NCI-H128 (cell line): ENCODE measurements at regions not wholly inside any gene's neighbourhood (a gene's known extent, or its start where the extent isn't known, plus 50 kb on each side); places are given as distances from the start of the nearest gene placed in this dataset.
"Not testable (repeated sequence)": the region's sequence is repeated elsewhere in the genome, so short reads cannot be mapped to it uniquely, and the experiment has no call there.

Experiments used
- DNase-seq: peaks from one replicate; lab custom pipeline; 2025; ENCODE audit not compliant: unreplicated experiment; lab: John Stamatoyannopoulos, UW

DNA sequence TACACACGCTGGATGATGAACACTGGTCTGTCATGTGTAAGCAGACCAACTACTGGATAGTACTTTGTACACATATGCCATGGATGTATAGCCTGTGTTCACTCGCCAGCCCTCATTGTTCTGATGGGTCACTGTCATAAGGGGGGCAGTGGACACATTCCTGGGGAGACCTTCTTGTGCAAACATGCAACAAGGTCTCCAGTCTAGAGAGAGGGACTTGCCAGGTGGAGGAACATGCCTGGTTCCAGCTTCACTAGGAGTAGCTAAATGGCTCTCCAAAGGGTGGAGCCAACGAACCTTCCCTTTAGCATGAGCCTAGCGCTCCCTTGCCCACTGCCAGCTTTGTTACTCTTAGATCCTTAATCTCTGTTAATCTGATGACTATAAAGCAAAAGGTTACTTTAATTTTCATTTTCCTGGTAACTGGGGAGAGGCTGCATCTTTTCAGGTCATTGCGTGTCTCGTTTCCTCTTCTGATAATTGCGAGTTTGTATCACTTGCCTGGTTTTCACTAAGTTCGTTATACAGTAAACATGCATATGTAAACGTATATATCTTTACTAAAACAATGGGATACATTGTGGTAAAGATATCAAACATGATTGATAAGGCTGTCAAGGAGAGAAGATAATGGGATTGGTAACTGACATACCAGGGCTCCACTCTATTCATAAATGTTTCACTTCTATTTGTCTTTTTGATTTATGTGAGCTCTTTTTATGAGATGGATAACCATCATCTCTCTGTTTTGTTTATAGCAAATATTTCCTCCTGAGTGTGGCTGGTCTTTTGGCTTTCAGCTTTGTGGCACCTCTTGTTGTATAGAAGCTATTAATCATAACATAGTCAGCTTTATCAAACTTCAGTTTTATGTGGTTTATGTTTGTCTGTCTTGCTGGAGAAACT is 235.2 kb upstream of the SGCG start:
- DNase-seq: no peak

DNA sequence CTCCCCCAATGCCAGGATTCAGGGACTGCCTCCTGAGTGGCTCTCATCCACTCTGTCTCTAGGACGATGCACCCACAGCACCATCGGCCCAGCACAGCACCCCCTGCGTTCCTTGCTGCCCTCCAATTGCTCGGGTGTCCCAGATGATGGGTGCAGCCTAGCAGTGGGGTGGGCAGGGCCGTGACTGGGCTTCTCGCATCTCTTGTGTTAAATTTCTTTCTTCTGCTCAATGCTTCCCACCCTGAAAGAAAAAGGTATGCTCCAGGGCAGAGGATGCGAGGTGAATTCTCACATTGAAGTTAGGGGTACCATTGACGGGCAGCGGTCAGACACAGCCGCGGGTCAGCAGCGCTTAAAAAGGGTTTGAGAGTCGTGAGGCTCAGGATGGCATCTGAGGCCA is 232.4 kb upstream of the SGCG start:
- DNase-seq: no peak

DNA sequence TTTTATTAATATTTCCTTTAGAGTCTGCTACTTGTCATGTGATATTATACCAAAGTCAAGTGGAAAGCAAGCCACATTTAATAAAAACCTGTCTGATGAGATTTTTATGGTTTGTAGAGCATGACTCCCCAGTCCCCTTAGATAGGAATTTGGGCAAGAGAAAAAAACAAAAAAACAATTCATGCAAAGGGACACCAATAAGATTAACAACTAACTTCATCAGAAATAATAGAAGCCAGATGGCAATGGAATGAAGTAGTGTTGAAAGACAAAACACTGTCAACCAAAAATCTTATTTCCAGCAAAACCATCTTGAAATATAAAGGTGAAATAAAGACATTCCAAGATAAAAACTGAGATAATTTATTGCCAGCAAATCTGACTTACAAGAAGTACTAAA is 228.8 kb upstream of the SGCG start:
- not testable (repeated sequence) for DNase-seq

DNA sequence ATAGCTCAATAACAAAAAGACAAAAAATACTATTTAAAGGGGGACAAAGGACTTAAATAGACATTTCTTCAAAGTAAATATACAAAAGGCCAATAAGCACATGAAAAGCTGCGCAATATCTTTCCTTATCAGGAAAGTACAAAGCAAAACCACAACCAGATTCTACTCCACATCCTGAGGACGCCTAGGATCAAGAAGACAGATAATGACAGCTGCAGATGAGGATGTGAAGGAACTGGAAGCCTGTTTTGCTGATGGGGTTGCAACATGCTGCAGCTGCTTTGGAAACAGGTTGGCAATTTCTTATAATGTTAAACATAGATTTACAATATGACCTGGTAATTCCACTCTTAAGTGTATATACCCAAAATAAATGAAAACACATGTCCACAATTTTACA is 225.6 kb upstream of the SGCG start:
- DNase-seq: not testable (repeated sequence)

DNA sequence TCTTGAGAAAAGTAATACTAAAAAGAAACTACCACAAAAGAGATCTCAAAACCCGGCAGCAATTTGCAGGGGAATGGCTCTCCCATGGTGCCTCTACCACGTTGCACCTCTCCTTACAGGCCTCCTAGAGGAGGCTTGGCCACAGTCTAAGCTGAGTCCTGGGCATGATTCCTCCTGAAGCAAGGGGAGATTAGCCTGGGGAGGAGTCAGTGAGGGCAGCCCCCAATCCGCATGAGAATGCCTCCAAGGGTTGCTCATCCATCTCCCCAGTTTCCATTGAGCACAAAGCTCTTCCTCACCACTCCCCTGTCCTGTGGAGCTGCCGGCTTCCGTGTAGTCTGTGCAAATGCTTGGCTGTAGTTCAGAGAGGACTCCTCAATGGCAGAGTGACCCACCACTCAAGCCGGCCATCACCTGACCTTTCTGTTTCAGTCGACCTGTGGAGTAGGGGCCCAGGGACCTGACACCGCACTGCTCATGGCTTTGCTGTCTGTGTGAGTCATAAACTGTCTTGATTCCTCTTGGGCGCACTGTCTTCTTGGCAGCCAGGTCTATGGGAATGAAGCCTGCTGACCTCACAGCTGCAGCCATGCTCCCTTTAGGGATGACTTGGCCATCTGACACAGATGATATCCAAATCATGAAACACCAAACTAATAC is 224.2 kb upstream of the SGCG start:
- not testable (repeated sequence) for DNase-seq

DNA sequence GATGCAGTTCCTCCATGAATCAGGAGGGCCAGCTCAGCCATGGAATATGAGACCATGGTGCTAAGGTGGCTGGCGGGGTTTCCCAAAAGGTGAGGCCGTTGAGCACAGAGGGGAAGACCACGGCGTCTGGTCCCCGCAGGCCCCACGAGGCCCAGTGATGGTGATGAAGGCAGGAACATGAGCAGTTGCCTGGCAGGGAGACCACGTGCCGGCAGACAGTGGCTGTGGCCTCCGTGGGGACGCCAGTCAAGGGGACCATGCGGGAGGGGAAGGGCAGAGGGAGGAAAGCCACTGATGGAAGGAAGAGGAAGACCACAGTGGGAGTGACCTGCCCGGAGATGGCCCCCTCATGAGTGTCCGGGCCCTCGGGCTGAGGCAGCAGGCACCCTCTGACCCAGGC is 220.9 kb upstream of the SGCG start:
- DNase-seq: not testable (repeated sequence)

DNA sequence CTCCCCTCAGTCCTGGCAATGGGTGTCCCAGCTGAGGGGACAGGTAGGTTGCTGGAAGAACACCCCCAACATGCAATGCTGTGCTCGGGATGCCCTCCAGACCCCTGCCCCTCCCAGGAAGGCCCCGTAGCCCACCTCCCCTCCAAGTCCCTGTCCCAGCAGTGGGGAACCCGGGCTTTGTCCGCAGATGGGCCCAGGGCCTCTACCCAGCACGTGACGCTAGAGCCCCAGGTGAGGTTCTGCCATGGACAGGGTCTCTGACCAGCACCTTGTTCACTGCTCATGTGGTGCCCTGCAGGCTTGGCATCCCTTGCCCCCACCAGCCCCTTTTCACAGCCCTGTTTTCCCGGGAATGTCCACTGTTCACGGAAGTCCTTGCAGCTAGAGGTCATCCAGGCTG is 220.0 kb upstream of the SGCG start:
- no peak for DNase-seq

DNA sequence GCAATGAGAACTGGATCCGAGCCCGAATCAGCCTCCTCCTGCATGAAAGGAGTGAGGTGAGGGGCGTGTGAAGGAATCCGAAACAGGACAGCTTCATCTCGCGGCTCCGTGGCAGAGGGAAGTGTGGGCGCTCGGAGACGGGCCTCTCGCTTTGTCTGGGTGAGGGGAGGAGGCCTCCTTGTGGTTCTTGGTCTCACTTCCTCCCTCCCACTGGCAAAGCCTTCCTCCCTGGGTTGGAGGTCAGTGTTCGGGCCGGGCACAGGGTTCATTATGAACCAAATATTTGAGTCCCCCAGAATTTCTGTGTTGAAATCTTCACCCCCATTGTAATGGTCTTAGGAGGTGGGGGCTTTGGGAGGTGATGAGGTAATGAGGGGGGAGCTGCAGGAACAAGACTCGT is 219.4 kb upstream of the SGCG start:
- not testable (repeated sequence) for DNase-seq

DNA sequence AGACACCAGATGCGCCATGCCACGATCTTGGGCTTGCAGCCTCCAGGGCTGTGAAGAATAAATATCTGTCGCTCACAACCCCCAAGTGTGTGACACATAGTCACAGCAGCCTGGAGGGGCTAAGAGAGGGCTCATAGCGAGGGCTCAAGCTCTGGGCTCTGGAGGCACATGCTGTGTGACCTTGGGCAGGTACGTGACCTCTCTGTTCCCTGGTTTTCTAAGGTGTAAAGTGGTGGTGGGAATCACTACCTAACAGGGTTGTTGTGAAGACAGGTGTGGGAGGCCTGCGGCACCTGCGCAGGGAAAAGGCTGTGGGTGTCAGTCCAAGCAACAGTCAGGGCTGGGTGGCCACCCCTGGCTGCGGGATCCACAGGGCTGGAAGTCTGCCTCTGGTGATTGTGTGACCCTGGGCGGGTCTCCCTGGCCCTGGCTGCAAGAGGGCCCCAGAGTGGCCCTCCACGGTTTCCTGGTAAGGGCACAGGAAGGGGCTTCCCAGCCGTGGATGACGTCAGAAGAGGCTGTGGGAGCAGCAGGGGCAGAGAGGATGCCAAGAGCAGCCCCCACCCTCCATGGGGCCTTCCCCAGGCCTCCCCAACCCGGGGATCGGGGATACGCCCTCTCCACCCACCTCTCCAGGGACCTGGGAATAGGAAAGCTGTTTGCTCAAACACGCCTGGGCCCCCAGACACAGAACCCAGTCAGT is 218.8 kb upstream of the SGCG start:
- DNase-seq: no peak

DNA sequence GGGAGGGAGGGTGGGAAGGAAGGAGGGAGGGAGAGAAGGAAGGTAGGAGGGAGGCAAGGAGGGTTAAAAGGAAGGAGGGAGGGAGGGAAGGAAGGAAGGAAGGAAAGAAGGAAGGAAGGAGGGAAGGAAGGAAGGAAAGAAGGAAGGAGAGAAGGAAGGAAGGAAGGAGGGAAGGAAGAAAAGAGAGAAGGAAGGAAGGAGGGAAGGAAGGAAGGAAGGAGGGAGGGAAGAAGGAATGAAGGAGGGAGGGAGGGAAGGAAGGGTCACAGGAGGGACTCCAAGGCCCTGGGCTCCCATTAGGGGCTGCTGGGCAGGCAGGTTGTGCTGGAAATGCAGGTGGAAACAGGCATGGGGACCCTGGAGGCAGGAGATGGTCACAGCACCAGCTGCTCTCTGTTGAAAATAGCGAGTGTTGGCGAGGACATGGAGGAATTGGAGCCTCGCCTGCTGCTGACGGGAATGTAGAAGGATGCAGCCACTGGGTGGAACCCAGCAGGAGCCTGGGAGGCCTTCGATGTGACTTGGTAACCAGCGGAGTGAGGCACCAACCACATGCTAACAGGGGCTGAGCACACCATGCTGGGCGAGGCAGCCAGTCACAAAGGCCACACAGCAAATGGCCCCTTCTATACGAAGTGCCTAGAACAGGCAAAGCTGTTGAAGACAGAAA is 217.3 kb upstream of the SGCG start:
- not testable (repeated sequence) for DNase-seq

DNA sequence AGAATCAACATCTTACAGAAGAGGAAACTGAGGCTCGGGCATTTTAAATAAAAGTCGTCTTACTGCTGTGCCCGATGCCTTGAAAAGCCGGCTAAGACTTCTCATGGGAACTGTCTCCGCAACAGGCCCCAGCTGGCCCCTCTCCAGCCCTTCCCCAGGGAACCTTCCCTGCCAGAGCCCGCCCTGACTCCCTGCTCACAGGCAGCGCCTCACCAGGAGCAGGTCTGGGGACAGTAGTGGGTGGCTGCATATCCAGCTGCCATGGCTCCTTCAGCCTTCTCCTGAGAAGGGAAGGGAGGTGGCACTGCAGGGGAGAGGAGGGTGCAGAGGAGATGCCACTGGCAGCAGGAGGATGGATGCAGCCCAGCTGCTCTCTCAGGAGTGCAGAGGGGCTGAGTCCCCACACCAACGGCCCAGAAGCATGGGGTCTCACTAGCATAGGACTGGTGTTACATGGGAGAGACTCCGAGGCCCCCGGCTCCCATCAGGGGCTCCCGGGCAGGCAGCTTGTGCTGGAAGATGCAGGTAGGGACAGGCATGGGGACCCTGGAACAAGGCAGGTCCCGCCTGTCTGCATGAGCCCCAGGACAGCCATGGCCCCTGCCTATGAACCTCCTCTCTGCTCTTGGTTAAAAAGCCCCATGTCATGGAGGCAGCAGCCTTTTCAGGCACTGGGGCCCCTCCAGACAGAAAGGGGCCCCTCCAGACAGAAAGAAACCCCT is 216.4 kb upstream of the SGCG start:
- DNase-seq: no peak

DNA sequence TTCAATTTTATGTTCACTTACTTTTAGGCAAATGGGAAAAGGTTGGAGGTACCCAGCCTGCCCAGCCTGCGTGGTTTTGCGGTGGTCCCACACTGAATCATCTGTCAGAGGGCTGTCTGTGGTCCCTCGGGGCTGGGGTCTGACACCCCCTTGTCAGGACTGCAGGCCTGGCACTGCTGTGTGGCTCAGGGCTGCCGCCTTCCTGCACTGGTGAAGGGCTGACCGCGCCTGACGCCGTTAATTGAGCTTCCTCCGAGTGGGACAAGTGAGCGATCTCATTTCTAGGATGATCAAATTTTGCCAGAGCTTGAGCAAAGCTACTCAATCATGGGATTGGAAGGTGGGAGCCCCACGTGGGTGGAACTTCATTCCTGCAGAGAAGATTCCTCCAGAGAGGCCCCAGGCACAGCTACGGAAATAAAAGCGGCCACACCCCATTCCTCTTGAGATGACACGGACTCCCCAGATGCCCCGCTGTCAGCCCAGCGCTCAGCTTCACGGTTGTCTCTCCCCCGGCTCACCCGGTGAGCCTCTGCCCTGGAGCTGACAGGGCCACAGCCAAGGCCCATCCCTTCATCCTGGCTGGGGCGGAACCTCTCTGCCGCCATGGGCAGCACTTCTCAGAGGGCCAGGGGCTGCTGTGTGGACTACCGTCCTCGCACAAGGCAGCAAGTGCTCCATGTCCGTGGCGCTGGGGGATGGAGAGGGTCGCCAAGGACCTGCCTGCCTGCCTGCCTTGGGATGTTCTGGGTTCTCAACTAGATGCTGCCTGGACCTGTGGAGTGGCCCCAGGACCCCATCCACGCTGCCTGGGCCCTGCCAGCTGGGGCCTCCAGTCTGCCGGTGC is 215.5 kb upstream of the SGCG start:
- DNase-seq: not testable (repeated sequence)

DNA sequence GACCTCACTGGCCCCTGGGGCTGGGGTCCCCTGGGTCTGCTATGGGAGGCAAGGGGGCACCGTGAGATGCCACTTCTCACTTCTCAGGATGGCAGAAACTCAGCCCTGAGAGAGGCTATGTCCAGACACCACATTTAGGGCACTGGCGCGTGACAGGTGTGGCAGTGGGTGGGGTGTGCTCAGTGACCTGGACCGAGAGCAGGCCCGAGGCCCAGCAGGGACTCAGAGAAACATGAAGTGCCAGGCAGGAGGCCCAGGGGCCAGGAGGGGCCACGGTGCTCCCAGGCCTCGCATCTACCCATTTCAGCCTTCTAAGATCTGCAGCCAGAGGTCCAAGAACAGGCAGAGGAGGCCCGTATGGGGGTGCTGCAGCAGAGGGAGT is 214.9 kb upstream of the SGCG start:
- not testable (repeated sequence) for DNase-seq

DNA sequence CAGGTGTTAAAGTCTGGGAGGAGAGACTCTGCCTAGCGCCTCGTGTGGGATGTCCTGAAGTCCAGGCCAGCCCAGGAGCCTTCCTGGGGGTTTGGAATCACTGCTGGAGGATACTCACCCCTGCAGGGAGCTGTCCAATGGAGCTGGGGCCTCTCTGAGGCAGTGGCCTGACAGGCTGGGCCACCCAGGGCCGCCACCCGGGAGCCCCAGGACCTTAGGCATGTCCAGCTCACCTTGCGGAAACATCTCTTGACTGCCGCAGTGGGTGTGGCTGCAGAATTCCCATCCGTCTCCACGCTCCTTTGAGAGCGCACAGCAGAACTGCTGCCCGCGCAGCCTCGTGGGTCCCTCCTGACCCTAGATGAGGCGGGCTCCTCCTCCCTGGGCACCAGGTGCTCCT is 214.0 kb upstream of the SGCG start:
- not testable (repeated sequence) for DNase-seq

DNA sequence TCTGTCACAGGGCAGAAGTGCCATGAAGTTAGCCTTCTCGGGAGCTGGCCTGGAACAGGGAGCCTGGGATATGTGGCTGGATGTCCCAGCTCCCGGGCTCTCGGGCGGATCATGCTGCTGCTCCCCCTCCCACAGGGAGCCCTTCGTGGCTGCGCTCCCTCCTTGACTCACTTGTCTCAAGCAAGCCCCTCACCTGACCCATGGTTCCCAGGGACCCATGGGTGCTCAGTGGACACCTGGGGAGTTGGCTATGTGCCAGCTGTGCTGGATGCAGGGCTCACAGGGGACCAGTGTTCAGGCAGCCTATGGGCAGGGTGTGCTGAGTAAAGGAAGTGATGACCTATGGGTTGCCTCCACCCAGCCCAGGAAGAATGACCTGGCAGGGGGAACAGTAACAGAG is 213.1 kb upstream of the SGCG start:
- DNase-seq: no peak

DNA sequence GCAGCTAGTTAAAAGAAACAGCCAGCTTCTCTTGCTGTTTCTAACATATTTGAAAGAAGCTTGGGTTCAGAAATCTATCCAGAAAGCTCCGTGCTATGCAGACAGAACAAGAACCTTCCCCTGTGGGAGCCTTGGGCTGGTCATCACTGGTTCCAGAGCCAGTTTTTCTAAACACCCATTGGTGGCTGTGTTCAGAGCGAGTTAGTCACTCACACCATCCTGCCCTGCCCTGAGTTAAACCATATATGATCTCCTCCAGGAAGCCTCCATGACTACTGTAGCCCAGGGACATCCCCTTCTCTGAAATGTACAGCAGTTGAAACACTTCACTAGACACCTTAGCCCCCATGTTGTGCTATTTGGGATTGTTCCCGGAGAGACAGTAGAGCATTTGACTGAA is 200.8 kb upstream of the SGCG start:
- no peak for DNase-seq

DNA sequence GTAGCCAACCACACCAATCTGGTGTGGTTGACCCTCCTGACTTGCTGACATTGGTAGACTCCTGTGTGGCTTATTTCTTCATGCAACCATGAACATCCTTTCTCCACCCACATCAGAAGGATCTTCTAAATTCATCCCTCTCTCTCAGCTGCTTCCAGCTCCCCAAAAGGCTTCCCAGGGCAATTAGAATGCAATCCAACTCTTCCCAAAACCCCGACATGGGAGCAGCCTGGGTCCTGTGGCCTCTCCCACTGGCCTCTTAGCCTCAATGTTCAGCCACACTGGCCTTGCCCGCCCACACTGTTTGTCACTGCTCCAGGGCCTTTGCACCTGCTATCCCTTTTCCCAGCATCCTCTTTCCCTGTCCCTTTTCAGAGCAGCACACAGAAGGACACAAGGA is 199.8 kb upstream of the SGCG start:
- DNase-seq: no peak

DNA sequence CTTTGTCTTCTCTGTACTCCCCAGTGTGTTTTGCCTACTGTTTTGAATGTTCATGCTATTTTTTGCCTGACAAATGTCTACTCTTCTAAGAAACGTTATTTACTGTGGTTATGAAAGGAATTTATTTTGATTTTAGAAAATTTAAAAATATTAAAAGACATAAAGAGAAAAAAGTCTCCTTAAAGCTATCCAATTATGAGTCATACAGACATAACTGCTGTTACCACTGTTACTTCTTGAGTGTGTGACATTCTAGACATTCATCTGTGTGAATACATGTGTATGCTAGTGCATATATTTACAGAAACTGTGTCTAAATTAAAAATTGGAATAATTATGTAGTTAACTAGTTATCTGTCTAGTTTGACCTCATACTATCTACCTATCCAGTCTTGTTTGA is 187.6 kb upstream of the SGCG start:
- no peak for DNase-seq

DNA sequence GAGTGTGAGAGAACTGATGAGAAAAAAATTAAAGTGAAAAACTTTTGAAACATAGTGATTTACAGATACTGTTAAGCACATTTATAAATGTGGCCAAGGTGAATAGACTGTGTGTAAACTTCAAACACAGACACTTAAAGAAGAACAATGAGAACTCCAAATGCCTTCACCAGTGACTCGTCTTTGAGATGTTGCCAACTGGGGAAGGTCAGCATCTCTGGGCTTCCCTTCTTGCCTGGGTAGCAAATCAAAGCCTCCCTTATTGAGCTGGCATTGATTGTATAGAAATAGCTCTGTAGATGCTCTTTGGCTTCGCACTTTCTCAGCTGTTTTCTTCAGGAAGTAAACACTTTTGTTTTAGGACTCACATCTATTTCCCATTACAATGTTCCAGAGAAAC is 177.3 kb upstream of the SGCG start:
- DNase-seq: no peak

DNA sequence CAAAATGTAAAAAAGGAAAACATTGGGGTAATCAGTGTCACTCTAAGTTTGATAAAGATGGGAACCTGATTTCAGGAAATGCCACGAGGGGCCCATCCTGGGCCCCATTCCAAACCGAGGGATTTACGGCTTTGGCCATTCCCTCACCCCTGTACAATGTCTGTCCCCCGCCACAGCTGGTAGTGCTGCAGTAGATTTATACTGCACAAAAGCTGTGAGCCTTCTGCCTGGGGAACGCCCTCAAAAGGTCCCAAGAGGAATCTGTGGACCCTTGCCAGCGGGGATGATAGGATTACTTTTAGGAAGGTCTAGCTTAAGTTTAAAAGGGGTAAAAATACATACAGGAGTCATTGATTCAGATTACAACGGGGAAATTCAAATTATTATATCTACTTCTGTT is 173.4 kb upstream of the SGCG start:
- no peak for DNase-seq
